Liver (tissue), 8 donors: ENCODE measurements at regions not wholly inside any gene's neighbourhood (a gene's known extent, or its start where the extent isn't known, plus 50 kb on each side); places are given as distances from the start of the nearest gene placed in this dataset.

ENCODE experiments used
- DNase-seq: peaks from one replicate; pipeline ENCODE4 v3.0.0-alpha.2; 2017; ENCODE audit warnings: low spot score
- H3K27ac ChIP-seq, 2 donors: one replicate each; pipeline ENCODE4 v1.7.0; 2013; ENCODE audit warnings: inconsistent platforms in 2 of 2, low read length in 2 of 2, control low read depth in 1 of 2, low read depth in 1 of 2, mild to moderate bottlenecking in 1 of 2
- H3K27me3 ChIP-seq, 4 donors: one replicate each; pipeline versions ENCODE4 v1.6.1 to v1.7.0; 2013; ENCODE audit warnings: low read length in 3 of 4, inconsistent platforms in 1 of 4, mild to moderate bottlenecking in 1 of 4, moderate library complexity in 1 of 4; ENCODE audit not compliant: control insufficient read depth in 4 of 4, insufficient read depth in 4 of 4
- H3K36me3 ChIP-seq, 4 donors: one replicate each; pipeline versions ENCODE4 v1.6.1 to v1.7.0; 2013; ENCODE audit warnings: low read length in 3 of 4, mild to moderate bottlenecking in 3 of 4, low read depth in 1 of 4, moderate library complexity in 1 of 4; ENCODE audit not compliant: control insufficient read depth in 4 of 4, insufficient read depth in 3 of 4
- H3K4me1 ChIP-seq, 4 donors: one replicate each; pipeline versions ENCODE4 v1.6.1 to v1.7.0; 2013; ENCODE audit warnings: low read length in 3 of 4, mild to moderate bottlenecking in 3 of 4, moderate library complexity in 1 of 4; ENCODE audit not compliant: control insufficient read depth in 4 of 4, insufficient read depth in 4 of 4
- H3K4me3 ChIP-seq, 3 donors: one replicate each; pipeline versions ENCODE4 v1.6.1 to v1.7.0; 2013; ENCODE audit warnings: low read length in 3 of 3, control low read depth in 1 of 3, low read depth in 1 of 3, mild to moderate bottlenecking in 1 of 3
- H3K9ac ChIP-seq, 2 donors: one replicate each; pipeline ENCODE4 v1.7.0; 2013; ENCODE audit warnings: low read length in 2 of 2, mild to moderate bottlenecking in 2 of 2, moderate library complexity in 2 of 2, control low read depth in 1 of 2, low read depth in 1 of 2
- H3K9me3 ChIP-seq, 4 donors: one replicate each; pipeline versions ENCODE4 v1.6.1 to v1.7.0; 2013; ENCODE audit warnings: low read length in 3 of 4; ENCODE audit not compliant: control insufficient read depth in 4 of 4
- FOXA1 ChIP-seq: IDR thresholded peaks from 2 replicates; pipeline ENCODE4 v1.6.1; 2016; ENCODE audit warnings: antibody characterized with exemption
- HNF4A ChIP-seq, 2 donors: conservative IDR thresholded peaks; 2 replicates each; pipeline ENCODE4 v1.6.1; 2016; ENCODE audit warnings: antibody characterized with exemption in 2 of 2, mild to moderate bottlenecking in 2 of 2
- HNF4G ChIP-seq: IDR thresholded peaks from 2 replicates; pipeline ENCODE4 v1.6.1; 2016; ENCODE audit warnings: antibody characterized with exemption
- SP1 ChIP-seq: IDR thresholded peaks from 2 replicates; pipeline ENCODE4 v1.6.1; 2018; ENCODE audit warnings: antibody characterized with exemption, mild to moderate bottlenecking
- WGBS: extraction: QIAGEN DNeasy Blood & Tissue Kit; methylation state at CpG from one replicate; pipeline ENCODE4 v1.1.7; 2013; 5-methylcytosine and 5-hydroxymethylcytosine counted together
- TF ChIP-seq, protein P1 (sequence below): IDR thresholded peaks from 2 replicates; pipeline ENCODE4 v1.6.1; 2016; ENCODE audit warnings: antibody characterized with exemption
- TF ChIP-seq, protein P2 (sequence below): fragments of 150-350 bp; IDR thresholded peaks from 2 replicates; pipeline ENCODE4 v1.5.1; 2017; ENCODE audit warnings: improper control_type of control experiment, low read depth, low read length; ENCODE audit not compliant: missing input control
- TF ChIP-seq, protein P3 (sequence below): IDR thresholded peaks from 2 replicates; pipeline ENCODE4 v1.6.1; 2016; ENCODE audit warnings: antibody characterized with exemption
- donor health status: healthy.
- donor health status: healthy.
- donor health status: healthy.
- donor health status: healthy.
- donor health status: healthy.

DNA sequence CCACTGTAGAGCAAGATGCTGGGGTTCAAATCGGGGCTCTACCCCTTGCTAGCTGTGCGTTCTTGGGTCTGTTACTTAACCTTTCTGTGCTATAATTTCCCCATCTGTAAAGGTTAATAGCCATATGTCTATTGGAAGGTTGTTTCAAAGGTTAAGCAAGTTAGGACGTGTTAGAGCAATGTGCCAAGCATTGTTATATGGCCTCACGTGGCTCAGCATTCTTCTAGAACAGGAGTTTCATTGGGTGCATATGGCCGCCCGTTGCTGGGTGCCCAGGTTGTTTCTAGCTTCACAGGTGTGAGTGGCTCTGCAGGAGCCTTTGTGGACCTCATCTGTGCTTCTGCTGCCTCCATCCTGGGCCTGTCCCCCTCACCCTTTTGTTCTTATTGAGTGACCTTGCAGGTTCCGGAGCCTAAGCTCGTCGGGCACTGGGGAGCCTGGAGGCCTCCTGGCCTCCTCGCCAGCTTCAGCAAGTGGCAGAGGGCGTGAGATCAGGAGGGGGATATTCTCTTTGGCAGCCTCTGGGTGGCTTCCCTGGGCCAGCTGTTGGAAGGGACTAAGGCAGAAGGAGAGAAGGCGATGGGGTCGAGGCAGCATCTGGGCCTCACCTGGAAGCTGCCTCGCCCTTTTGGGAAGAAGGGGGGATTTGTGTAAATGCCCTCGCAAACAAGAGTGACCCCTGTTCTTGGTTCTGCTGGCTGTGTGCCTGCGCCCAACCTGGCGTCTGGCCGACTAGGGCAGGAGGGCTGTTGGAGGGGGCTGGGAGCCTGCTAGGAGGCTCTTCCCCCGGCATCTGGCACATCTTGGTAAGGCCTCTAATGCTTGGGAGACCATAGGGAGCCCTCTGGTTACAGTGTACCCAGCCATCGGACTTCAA lies 80.2 kb upstream of the CIBAR2 start:
- Histone ChIP-seq H3K4me1 (peaks cover 2 to 10% (median 9%) of the 10 kb centered on the region in 4 donors), H3K27ac (no peak overlapping the region), H3K9ac (no peak overlapping the region), H3K27me3 (no peaks in the 10 kb centered on the region), H3K36me3 (no peaks in the 10 kb centered on the region), H3K4me3 (no peak overlapping the region), H3K9me3 (no peaks in the 10 kb centered on the region)
- TF ChIP-seq, protein P1, sequence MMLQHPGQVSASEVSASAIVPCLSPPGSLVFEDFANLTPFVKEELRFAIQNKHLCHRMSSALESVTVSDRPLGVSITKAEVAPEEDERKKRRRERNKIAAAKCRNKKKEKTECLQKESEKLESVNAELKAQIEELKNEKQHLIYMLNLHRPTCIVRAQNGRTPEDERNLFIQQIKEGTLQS: no peak
- 85% methylated on average over 20 of the region's 20 CpGs for WGBS
- no peak for DNase-seq

DNA sequence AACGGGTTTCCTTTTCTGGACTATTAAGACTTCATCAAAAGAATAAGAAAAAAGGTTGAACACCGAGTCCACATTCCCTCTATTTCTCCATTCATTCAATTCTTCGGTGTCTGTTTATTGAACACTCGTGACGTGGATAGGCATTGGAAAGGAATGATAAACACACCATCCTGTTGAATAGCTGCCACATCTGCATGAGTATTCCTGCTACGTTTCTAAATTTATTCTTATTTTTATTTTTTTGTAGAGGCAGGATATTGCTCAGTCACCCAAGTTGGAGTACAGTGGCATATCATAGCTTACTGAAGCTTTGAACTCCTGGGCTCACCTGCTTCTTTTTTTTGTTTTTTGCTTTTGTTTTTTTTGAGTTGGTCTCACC lies 80.8 kb upstream of the CIBAR2 start:
- Histone ChIP-seq H3K9me3 (no peaks in the 10 kb centered on the region), H3K4me3 (no peak overlapping the region), H3K27ac (no peak overlapping the region), H3K4me1 (peaks cover 2 to 10% (median 9%) of the 10 kb centered on the region in 4 donors), H3K27me3 (no peaks in the 10 kb centered on the region), H3K36me3 (no peaks in the 10 kb centered on the region), H3K9ac (no peak overlapping the region)
- TF ChIP-seq SP1 (no peak), HNF4G (no peak), FOXA1 (no peak)
- TF ChIP-seq, protein P2, sequence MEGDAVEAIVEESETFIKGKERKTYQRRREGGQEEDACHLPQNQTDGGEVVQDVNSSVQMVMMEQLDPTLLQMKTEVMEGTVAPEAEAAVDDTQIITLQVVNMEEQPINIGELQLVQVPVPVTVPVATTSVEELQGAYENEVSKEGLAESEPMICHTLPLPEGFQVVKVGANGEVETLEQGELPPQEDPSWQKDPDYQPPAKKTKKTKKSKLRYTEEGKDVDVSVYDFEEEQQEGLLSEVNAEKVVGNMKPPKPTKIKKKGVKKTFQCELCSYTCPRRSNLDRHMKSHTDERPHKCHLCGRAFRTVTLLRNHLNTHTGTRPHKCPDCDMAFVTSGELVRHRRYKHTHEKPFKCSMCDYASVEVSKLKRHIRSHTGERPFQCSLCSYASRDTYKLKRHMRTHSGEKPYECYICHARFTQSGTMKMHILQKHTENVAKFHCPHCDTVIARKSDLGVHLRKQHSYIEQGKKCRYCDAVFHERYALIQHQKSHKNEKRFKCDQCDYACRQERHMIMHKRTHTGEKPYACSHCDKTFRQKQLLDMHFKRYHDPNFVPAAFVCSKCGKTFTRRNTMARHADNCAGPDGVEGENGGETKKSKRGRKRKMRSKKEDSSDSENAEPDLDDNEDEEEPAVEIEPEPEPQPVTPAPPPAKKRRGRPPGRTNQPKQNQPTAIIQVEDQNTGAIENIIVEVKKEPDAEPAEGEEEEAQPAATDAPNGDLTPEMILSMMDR: no peak
- TF ChIP-seq, protein P1: no peak
- WGBS: 80% methylated on average over 6 of the region's 6 CpGs
- no peak for DNase-seq

DNA sequence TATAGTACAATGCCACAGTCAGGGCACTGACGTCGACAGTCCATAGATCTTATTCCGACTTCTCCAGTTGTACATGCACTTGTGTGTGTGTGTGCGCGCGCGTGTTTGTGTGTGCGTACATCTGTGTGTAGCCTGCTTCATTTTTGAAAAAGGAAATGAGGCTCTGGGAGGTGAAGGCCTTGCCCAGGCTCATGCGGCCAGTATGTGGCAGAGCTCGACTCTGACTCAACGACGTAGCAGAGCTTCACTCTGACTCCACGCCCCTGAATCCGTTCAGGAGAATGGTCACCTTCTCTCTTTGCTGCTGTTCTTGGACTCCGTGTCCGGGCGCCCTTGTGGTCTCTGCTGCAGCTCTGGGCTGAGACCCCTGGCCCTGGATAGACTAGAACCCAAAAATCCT lies 81.6 kb upstream of the CIBAR2 start:
- no peaks in the 10 kb centered on the region for H3K9me3 ChIP-seq
- no peaks in the 10 kb centered on the region for H3K27me3 ChIP-seq
- TF ChIP-seq, protein P3, sequence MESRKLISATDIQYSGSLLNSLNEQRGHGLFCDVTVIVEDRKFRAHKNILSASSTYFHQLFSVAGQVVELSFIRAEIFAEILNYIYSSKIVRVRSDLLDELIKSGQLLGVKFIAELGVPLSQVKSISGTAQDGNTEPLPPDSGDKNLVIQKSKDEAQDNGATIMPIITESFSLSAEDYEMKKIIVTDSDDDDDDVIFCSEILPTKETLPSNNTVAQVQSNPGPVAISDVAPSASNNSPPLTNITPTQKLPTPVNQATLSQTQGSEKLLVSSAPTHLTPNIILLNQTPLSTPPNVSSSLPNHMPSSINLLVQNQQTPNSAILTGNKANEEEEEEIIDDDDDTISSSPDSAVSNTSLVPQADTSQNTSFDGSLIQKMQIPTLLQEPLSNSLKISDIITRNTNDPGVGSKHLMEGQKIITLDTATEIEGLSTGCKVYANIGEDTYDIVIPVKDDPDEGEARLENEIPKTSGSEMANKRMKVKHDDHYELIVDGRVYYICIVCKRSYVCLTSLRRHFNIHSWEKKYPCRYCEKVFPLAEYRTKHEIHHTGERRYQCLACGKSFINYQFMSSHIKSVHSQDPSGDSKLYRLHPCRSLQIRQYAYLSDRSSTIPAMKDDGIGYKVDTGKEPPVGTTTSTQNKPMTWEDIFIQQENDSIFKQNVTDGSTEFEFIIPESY: no peak
- TF ChIP-seq HNF4A (conservative IDR thresholded peaks at IDR 0.05): no peak
- H3K36me3 ChIP-seq: no peaks in the 10 kb centered on the region
- no peak overlapping the region for H3K9ac ChIP-seq
- no peak for DNase-seq
- H3K27ac ChIP-seq: no peak overlapping the region
- peaks cover 1 to 8% (median 7%) of the 10 kb centered on the region in 4 donors for H3K4me1 ChIP-seq
- no peak overlapping the region for H3K4me3 ChIP-seq
- 97% methylated on average over 17 of the region's 17 CpGs for WGBS
